HG03095 (cell line): ENCODE measurements at regions not wholly inside any gene's neighbourhood (a gene's known extent, or its start where the extent isn't known, plus 50 kb on each side); places are given as distances from the start of the nearest gene placed in this dataset.
A peak's percentile ranks its signal among the peaks of the same experiment; 100 is the strongest.

Experiments used
- ATAC-seq: cut with Tn5 transposase; IDR thresholded peaks from one replicate; pipeline ENCODE4 v1.9.1; 2021; ENCODE audit warnings: moderate library complexity; ENCODE audit not compliant: unreplicated experiment

- ATAC-seq, result no peak
Measured at GRCh38 chr2:128797092-128797491, 478.4 kb upstream of the HS6ST1 start.

- ATAC-seq, result peak; percentile 38
Measured at GRCh38 chr2:128797533-128797932, 478.9 kb upstream of the HS6ST1 start.

GRCh38 chr2:128797937-128798336, 479.3 kb upstream of the HS6ST1 start:
- ATAC-seq, result peak; percentile 93

- no peak for ATAC-seq
Measured at GRCh38 chr2:128798502-128799283, 480.0 kb upstream of the HS6ST1 start.

- no peak for ATAC-seq
Measured at GRCh38 chr2:128799284-128799552, 480.6 kb upstream of the HS6ST1 start.

GRCh38 chr2:128799730-128800129, 481.1 kb upstream of the HS6ST1 start:
- ATAC-seq, result no peak

GRCh38 chr2:128801576-128801975, 482.9 kb upstream of the HS6ST1 start:
- ATAC-seq, result no peak

GRCh38 chr2:128803222-128803621, 484.6 kb upstream of the HS6ST1 start:
- ATAC-seq, result no peak

- ATAC-seq, result no peak
Measured at GRCh38 chr2:128805237-128805636, 486.6 kb upstream of the HS6ST1 start.

GRCh38 chr2:128805918-128806317, 487.2 kb upstream of the HS6ST1 start:
- no peak for ATAC-seq

- no peak for ATAC-seq
Measured at GRCh38 chr2:128807317-128807716, 488.6 kb upstream of the HS6ST1 start.

GRCh38 chr2:128808462-128809258, 490.0 kb upstream of the HS6ST1 start:
- ATAC-seq, result no peak

- ATAC-seq, result no peak
Measured at GRCh38 chr2:128809259-128809636, 490.6 kb upstream of the HS6ST1 start.

- no peak for ATAC-seq
Measured at GRCh38 chr2:128809880-128810279, 491.2 kb upstream of the HS6ST1 start.

- ATAC-seq, result no peak
Measured at GRCh38 chr2:128812183-128812940, 493.7 kb upstream of the HS6ST1 start.

- no peak for ATAC-seq
Measured at GRCh38 chr2:128813352-128814034, 494.8 kb upstream of the HS6ST1 start.

- no peak for ATAC-seq
Measured at GRCh38 chr2:128815248-128815647, 496.6 kb upstream of the HS6ST1 start.

- no peak for ATAC-seq
Measured at GRCh38 chr2:128817171-128817570, 498.5 kb upstream of the HS6ST1 start.

- no peak for ATAC-seq
Measured at GRCh38 chr2:128817813-128818212, 499.1 kb upstream of the HS6ST1 start.

GRCh38 chr2:128818248-128818647, 499.6 kb upstream of the HS6ST1 start:
- ATAC-seq, result no peak
